Smooth muscle cell (in vitro differentiated cells): ENCODE measurements at regions not wholly inside any gene's neighbourhood (a gene's known extent, or its start where the extent isn't known, plus 50 kb on each side); places are given as distances from the start of the nearest gene placed in this dataset.

Experiments
- DNase-seq: peaks from one replicate; lab custom pipeline; 2025; ENCODE audit not compliant: unreplicated experiment; lab: John Stamatoyannopoulos, UW
- H2AFZ ChIP-seq: fragments of 200-600 bp; sonication (generic); 2 replicates; pipeline ENCODE4 v1.6.0; 2016; ENCODE audit warnings: antibody characterized with exemption, low read depth, mild to moderate bottlenecking
- H3F3A ChIP-seq: fragments of 200-600 bp; sonication (generic); 2 replicates; pipeline ENCODE4 v1.6.0; 2017; ENCODE audit warnings: antibody characterized with exemption, low read depth
- H3K27ac ChIP-seq: fragments of 200-600 bp; sonication (generic); 2 replicates; pipeline ENCODE4 v1.5.1; 2016; ENCODE audit warnings: low read depth, mild to moderate bottlenecking
- H3K27me3 ChIP-seq: fragments of 200-600 bp; sonication (generic); 2 replicates; pipeline ENCODE4 v1.6.1; 2016; ENCODE audit warnings: low read depth, mild to moderate bottlenecking
- H3K36me3 ChIP-seq: fragments of 200-600 bp; sonication (generic); 2 replicates; pipeline ENCODE4 v1.5.1; 2016; ENCODE audit warnings: low read depth
- H3K4me1 ChIP-seq: fragments of 200-600 bp; sonication (generic); 2 replicates; pipeline ENCODE4 v1.5.1; 2016; ENCODE audit warnings: low read depth
- H3K4me2 ChIP-seq: fragments of 200-600 bp; sonication (generic); 2 replicates; pipeline ENCODE4 v1.6.0; 2016; ENCODE audit warnings: mild to moderate bottlenecking
- H3K4me3 ChIP-seq: fragments of 200-600 bp; sonication (generic); 2 replicates; pipeline ENCODE4 v1.5.1; 2016; ENCODE audit warnings: mild to moderate bottlenecking
- H3K79me2 ChIP-seq: fragments of 200-600 bp; sonication (generic); 2 replicates; pipeline ENCODE4 v1.6.0; 2016; ENCODE audit warnings: low read depth, mild to moderate bottlenecking
- H3K9ac ChIP-seq: fragments of 200-600 bp; sonication (generic); 2 replicates; pipeline ENCODE4 v1.6.0; 2016; ENCODE audit warnings: low read depth
- H3K9me3 ChIP-seq: fragments of 200-600 bp; sonication (generic); replicated peaks from 2 replicates; pipeline ENCODE4 v1.5.1; 2016; ENCODE audit warnings: low read depth
- H4K20me1 ChIP-seq: fragments of 200-600 bp; sonication (generic); 2 replicates; pipeline ENCODE4 v1.6.0; 2016; ENCODE audit warnings: low read depth
- CTCF ChIP-seq: fragments of 200-600 bp; sonication (generic); IDR thresholded peaks from 2 replicates; pipeline ENCODE4 v1.5.1; 2017; ENCODE audit warnings: borderline replicate concordance, mild to moderate bottlenecking, antibody characterized with exemption; ENCODE audit not compliant: insufficient read depth, poor library complexity, severe bottlenecking
- WGBS: methylation state at CpG from one replicate; pipeline ENCODE4 v1.1.7; 2016; ENCODE audit warnings: low lambda C conversion rate; 5-methylcytosine and 5-hydroxymethylcytosine counted together

GRCh38 chr18:78558948-78559347 is 420.7 kb upstream of the SALL3 start:
- H3K9me3 ChIP-seq = no peaks in the 10 kb centered on the region
- no peak for DNase-seq

GRCh38 chr18:78559584-78559983 is 420.0 kb upstream of the SALL3 start:
- TF ChIP-seq CTCF = no peak
- H3K27me3 ChIP-seq = no peaks in the 10 kb centered on the region
- H2AFZ ChIP-seq = no peak overlapping the region
- no peak overlapping the region for H3K4me3 ChIP-seq
- H3F3A ChIP-seq = no peaks in the 10 kb centered on the region
- no peaks in the 10 kb centered on the region for H3K4me1 ChIP-seq
- H3K79me2 ChIP-seq = no peaks in the 10 kb centered on the region
- no peaks in the 10 kb centered on the region for H4K20me1 ChIP-seq
- no peaks in the 10 kb centered on the region for H3K9me3 ChIP-seq
- no peaks in the 10 kb centered on the region for H3K36me3 ChIP-seq
- H3K4me2 ChIP-seq = no peak overlapping the region
- DNase-seq = no peak
- no peak overlapping the region for H3K27ac ChIP-seq
- H3K9ac ChIP-seq = no peak overlapping the region
- 96% methylated on average over 9 of the region's 9 CpGs for WGBS

More at GRCh38 chr18:78558948-78559347, 420.7 kb upstream of the SALL3 start:
- Histone ChIP-seq H3K4me3 (no peak overlapping the region), H4K20me1 (no peaks in the 10 kb centered on the region), H3F3A (no peaks in the 10 kb centered on the region), H3K4me2 (no peak overlapping the region), H3K27ac (no peak overlapping the region), H3K4me1 (no peaks in the 10 kb centered on the region), H3K36me3 (no peaks in the 10 kb centered on the region), H2AFZ (no peak overlapping the region), H3K79me2 (no peaks in the 10 kb centered on the region), H3K9ac (no peak overlapping the region), H3K27me3 (no peaks in the 10 kb centered on the region)
- no peak for TF ChIP-seq CTCF
- WGBS = 73% methylated on average over 19 of the region's 19 CpGs

GRCh38 chr18:78561757-78562510 is 417.7 kb upstream of the SALL3 start:
- no peak for DNase-seq
- no peak overlapping the region for H3K9ac ChIP-seq
- no peaks in the 10 kb centered on the region for H3F3A ChIP-seq
- H3K27me3 ChIP-seq = no peaks in the 10 kb centered on the region
- H3K4me3 ChIP-seq = no peak overlapping the region
- no peaks in the 10 kb centered on the region for H3K79me2 ChIP-seq
- no peak overlapping the region for H3K27ac ChIP-seq
- H3K36me3 ChIP-seq = no peaks in the 10 kb centered on the region
- no peaks in the 10 kb centered on the region for H3K9me3 ChIP-seq
- no peaks in the 10 kb centered on the region for H4K20me1 ChIP-seq
- H3K4me2 ChIP-seq = no peak overlapping the region
- H3K4me1 ChIP-seq = no peaks in the 10 kb centered on the region
- no peak overlapping the region for H2AFZ ChIP-seq
- WGBS = 89% methylated on average over 22 of the region's 22 CpGs
- no peak for TF ChIP-seq CTCF

GRCh38 chr18:78562531-78562961 is 417.1 kb upstream of the SALL3 start:
- Histone ChIP-seq H3K27ac (no peak overlapping the region), H3K4me1 (no peaks in the 10 kb centered on the region), H3K27me3 (no peaks in the 10 kb centered on the region), H3F3A (no peaks in the 10 kb centered on the region), H3K9me3 (no peaks in the 10 kb centered on the region), H4K20me1 (no peaks in the 10 kb centered on the region), H2AFZ (no peak overlapping the region), H3K79me2 (no peaks in the 10 kb centered on the region), H3K9ac (no peak overlapping the region), H3K4me3 (no peak overlapping the region), H3K4me2 (no peak overlapping the region), H3K36me3 (no peaks in the 10 kb centered on the region)
- no peak for TF ChIP-seq CTCF
- 95% methylated on average over 35 of the region's 35 CpGs for WGBS
- no peak for DNase-seq
